DND-41 (cell line): ENCODE measurements at regions not wholly inside any gene's neighbourhood (a gene's known extent, or its start where the extent isn't known, plus 50 kb on each side); places are given as distances from the start of the nearest gene placed in this dataset.

Experiments
- ATAC-seq: fragments of 200-7000 bp; cut with Tn5 transposase; 3 replicates; pipeline ENCODE4 v1.9.1; 2021; ENCODE audit warnings: low read depth; ENCODE audit not compliant: insufficient read depth
- DNase-seq: peaks from one replicate; pipeline ENCODE4 v3.0.0-alpha.2; 2020
- H2AFZ ChIP-seq: 2 replicates; pipeline ENCODE4 v1.6.0; 2012; ENCODE audit warnings: low read depth, low read length
- H3K27ac ChIP-seq: 2 replicates; pipeline ENCODE4 v1.5.1; 2012; ENCODE audit warnings: low read length, inconsistent platforms
- H3K27me3 ChIP-seq: fragments of 200-600 bp; sonication (generic); 2 replicates; pipeline ENCODE4 v1.6.0; 2012; ENCODE audit warnings: low read length, mild to moderate bottlenecking, inconsistent platforms; ENCODE audit not compliant: insufficient read depth, poor library complexity
- H3K36me3 ChIP-seq: 2 replicates; pipeline ENCODE4 v1.5.1; 2012; ENCODE audit warnings: low read length, inconsistent platforms; ENCODE audit not compliant: insufficient read depth
- H3K4me1 ChIP-seq: 2 replicates; pipeline ENCODE4 v1.5.1; 2012; ENCODE audit warnings: mild to moderate bottlenecking, low read length; ENCODE audit not compliant: insufficient read depth
- H3K4me2 ChIP-seq: 2 replicates; pipeline ENCODE4 v1.6.0; 2012; ENCODE audit warnings: mild to moderate bottlenecking, moderate library complexity, low read length, inconsistent platforms; ENCODE audit not compliant: insufficient read depth
- H3K4me3 ChIP-seq, 2 experiments: fragments of 200-600 bp in 1 of 2; shearing (Covaris generic) in 1 of 2; 2 replicates each; pipeline ENCODE4 v1.5.1; 2012 to 2016; ENCODE audit warnings: inconsistent platforms in 2 of 2, low read length in 2 of 2, mild to moderate bottlenecking in 2 of 2, low read depth in 1 of 2, moderate library complexity in 1 of 2
- H3K79me2 ChIP-seq: 2 replicates; pipeline ENCODE4 v1.6.0; 2012; ENCODE audit warnings: low read length, inconsistent platforms; ENCODE audit not compliant: insufficient read depth
- H3K9ac ChIP-seq: 2 replicates; pipeline ENCODE4 v1.6.0; 2012; ENCODE audit warnings: low read depth, mild to moderate bottlenecking, inconsistent platforms, low read length, moderate library complexity
- H3K9me3 ChIP-seq: 2 replicates; pipeline ENCODE4 v1.5.1; 2012; ENCODE audit warnings: low read length, moderate library complexity, mild to moderate bottlenecking, inconsistent platforms; ENCODE audit not compliant: insufficient read depth, severe bottlenecking
- H4K20me1 ChIP-seq: 2 replicates; pipeline ENCODE4 v1.6.0; 2012; ENCODE audit warnings: low read length; ENCODE audit not compliant: insufficient read depth
- EZH2 ChIP-seq: IDR thresholded peaks from 3 replicates; pipeline ENCODE4 v1.6.1; 2012; ENCODE audit warnings: borderline replicate concordance, low read depth, mild to moderate bottlenecking, moderate library complexity, low read length, inconsistent platforms; ENCODE audit not compliant: severe bottlenecking
- TF ChIP-seq, protein P1 (sequence below): IDR thresholded peaks from 2 replicates; pipeline ENCODE4 v1.5.1; 2012; ENCODE audit warnings: borderline replicate concordance, low read length, moderate library complexity, mild to moderate bottlenecking; ENCODE audit not compliant: poor library complexity, severe bottlenecking; ENCODE audit errors: extremely low read depth

DNA sequence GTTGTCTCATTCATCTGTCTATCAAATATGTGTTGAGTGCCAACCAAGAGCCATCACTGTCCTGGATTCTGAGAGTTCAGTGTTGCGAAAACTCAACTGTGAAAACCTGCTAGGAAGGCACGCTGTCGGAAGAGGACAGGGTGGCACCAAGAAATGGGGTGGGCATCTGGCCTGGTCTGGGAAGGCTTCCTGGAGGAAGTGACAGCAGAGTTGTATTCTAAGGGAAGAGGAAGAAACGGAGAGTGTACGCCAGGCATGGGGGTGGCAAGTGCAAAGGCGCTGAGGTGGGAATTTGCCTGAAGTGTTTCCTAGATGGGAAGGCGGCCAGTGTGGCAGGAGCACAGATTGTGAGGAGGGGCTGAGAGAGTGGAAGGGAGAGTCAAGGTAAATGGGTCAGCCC lies 91.2 kb downstream of the ANKRD60 start:
- no peak overlapping the region for H3K9ac ChIP-seq
- H3K4me1 ChIP-seq = no peaks in the 10 kb centered on the region
- H2AFZ ChIP-seq = no peak overlapping the region
- H3K9me3 ChIP-seq = no peaks in the 10 kb centered on the region
- no peak overlapping the region for H3K27ac ChIP-seq
- H3K4me3 ChIP-seq = no peak overlapping the region
- TF ChIP-seq, protein P1, sequence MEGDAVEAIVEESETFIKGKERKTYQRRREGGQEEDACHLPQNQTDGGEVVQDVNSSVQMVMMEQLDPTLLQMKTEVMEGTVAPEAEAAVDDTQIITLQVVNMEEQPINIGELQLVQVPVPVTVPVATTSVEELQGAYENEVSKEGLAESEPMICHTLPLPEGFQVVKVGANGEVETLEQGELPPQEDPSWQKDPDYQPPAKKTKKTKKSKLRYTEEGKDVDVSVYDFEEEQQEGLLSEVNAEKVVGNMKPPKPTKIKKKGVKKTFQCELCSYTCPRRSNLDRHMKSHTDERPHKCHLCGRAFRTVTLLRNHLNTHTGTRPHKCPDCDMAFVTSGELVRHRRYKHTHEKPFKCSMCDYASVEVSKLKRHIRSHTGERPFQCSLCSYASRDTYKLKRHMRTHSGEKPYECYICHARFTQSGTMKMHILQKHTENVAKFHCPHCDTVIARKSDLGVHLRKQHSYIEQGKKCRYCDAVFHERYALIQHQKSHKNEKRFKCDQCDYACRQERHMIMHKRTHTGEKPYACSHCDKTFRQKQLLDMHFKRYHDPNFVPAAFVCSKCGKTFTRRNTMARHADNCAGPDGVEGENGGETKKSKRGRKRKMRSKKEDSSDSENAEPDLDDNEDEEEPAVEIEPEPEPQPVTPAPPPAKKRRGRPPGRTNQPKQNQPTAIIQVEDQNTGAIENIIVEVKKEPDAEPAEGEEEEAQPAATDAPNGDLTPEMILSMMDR = no peak
- TF ChIP-seq EZH2 = no peak
- H3K27me3 ChIP-seq = peaks cover 41% of the 10 kb centered on the region
- ATAC-seq = no peak
- peaks cover 6% of the 10 kb centered on the region for H4K20me1 ChIP-seq
- no peaks in the 10 kb centered on the region for H3K79me2 ChIP-seq
- DNase-seq = no peak
- no peaks in the 10 kb centered on the region for H3K36me3 ChIP-seq
- no peak overlapping the region for H3K4me2 ChIP-seq

DNA sequence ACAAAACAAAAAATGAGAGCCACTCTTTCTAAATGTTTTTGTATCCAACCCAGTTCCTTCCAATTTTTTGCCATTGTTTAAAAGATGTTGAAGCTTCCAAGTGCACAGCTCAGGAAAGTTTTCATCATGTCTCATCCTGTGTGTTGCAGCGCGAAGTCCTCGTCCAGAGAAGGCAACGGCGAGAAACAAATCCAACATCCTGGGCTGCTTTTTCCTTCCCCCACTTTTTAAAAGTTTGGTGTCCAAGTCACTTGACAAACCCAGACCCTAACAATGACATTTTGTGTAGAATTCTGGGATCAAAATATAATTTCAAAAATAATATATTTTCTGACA lies 92.3 kb downstream of the ANKRD60 start:
- Histone ChIP-seq H2AFZ (no peak overlapping the region), H3K79me2 (no peaks in the 10 kb centered on the region), H3K4me1 (no peaks in the 10 kb centered on the region), H3K4me2 (no peak overlapping the region), H3K27me3 (peaks cover 49% of the 10 kb centered on the region), H3K9me3 (no peaks in the 10 kb centered on the region), H3K4me3 (no peak overlapping the region), H3K27ac (no peak overlapping the region), H3K36me3 (no peaks in the 10 kb centered on the region), H4K20me1 (peaks cover 6% of the 10 kb centered on the region), H3K9ac (no peak overlapping the region)
- ATAC-seq (no peak), DNase-seq (no peak)
- TF ChIP-seq EZH2 = no peak
- TF ChIP-seq, protein P1 = no peak

DNA sequence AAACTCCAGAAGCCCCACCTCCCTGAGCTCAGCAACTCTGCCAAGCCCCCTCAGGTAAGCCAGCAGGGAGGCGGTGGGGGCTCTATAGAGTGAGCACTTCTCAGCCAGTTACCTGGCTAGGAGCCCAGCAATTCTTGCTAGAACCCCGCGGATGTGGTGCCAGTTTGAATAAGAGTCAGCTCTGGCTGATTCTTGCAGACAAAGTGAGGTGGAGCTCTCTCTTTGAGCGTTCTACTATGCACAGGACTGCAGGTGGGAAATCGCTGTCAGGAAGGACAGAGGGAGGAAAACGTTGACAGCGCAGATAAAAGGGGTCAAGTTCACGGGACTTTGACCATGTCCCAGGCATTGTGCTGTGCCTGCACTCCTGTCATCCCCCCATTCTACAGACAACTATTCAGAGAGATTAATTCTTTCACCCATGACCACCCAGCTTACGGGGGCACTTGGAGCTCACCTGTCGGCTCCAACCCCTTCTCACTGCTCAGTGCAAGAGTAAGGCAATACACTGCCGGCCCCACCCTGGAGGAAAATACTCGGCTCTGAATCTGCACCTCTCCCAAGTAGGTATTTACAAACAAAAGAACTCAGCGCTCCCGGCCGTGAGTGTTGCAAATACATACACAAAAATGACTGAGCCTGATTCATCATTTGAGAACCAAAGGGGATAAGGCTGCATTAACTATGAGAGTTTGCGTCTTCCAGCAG lies 92.9 kb downstream of the ANKRD60 start:
- no peak for ATAC-seq
- H4K20me1 ChIP-seq = peaks cover 6% of the 10 kb centered on the region

More for the DNA sequence above, 92.9 kb downstream of the ANKRD60 start:
- Histone ChIP-seq H3K9me3 (no peaks in the 10 kb centered on the region), H3K27me3 (peaks cover 54% of the 10 kb centered on the region), H3K79me2 (no peaks in the 10 kb centered on the region), H3K27ac (no peak overlapping the region), H3K4me1 (no peaks in the 10 kb centered on the region), H3K4me2 (no peak overlapping the region), H3K4me3 (no peak overlapping the region), H3K36me3 (no peaks in the 10 kb centered on the region), H3K9ac (no peak overlapping the region), H2AFZ (no peak overlapping the region)
- TF ChIP-seq EZH2 = no peak
- TF ChIP-seq, protein P1 = no peak
- no peak for DNase-seq
